ENCODE measurements at regions not wholly inside any gene's neighbourhood (a gene's known extent, or its start where the extent isn't known, plus 50 kb on each side); places are given as distances from the start of the nearest gene placed in this dataset.
A peak's percentile ranks its signal among the peaks of the same experiment; 100 is the strongest.

DNA sequence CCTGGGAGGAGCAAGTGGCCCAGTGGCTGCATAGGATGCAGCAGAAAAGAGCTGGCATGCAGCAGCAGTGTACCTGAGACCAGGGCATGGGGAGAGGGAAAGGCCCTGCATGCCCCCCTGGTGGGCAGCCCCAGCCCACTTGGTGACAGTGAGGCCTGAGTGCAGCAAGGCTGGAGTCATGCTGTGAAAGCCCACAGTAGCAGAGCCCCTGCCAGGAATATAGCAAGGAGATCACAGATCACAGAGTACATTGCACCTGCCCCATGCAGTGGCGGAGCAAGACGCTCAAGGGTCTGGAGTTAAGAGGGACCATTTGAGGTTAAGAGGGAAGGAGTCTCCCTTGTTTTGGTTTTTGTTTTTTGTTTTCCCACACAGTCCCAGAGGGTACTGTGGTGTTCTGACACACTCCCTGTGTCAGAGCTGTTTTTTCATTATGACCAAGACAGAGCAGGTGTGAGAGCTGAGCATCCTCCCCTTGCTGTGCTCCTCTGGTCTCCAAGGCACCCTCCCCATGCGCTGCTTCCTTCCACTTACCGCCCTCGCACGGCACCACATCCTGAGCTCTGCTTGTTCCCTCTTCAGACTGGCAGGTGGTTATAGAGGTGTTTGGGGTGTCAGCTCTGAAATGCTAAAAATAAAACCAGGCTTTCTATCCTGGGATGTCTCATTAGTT is 85.0 kb upstream of the UBL3 start:
- Histone ChIP-seq H2AFZ (ENCODE audit: insufficient read depth, low read depth, low read length, poor library complexity, severe bottlenecking) (peak overlapping the region; percentile 67), H3K27ac (ENCODE audit: low read length in 2 of 2) (peak overlapping the region in 1 of 2 donors; percentile 14), H3K79me2 (ENCODE audit: control insufficient read depth, insufficient read depth, low read length) (no peaks in the 10 kb centered on the region), H3K4me3 (ENCODE audit: control extremely low read depth in 1 of 5, extremely low read depth in 1 of 5, insufficient read depth in 1 of 5, low read depth in 2 of 5, low read length in 4 of 5) (peak overlapping the region in 4 of 5 experiments; percentile 34 to 47 (median 38)), H3K36me3 (replicated peaks in 1 of 2; ENCODE audit: control extremely low read depth in 1 of 2, control insufficient read depth in 1 of 2, extremely low read depth in 1 of 2, insufficient read depth in 2 of 2, low read length in 1 of 2) (no peaks in the 10 kb centered on the region), H3K4me1 (ENCODE audit: control insufficient read depth in 2 of 2, insufficient read depth in 2 of 2, low read length in 2 of 2) (peaks cover 13 to 19% of the 10 kb centered on the region in 2 donors), H3K4me2 (replicated peaks; ENCODE audit: low read depth, low read length, poor library complexity, severe bottlenecking) (peak overlapping the region; percentile 62), H3K9me3 (ENCODE audit: control extremely low read depth in 1 of 3, control insufficient read depth in 2 of 3, insufficient read depth in 1 of 3, low read length in 2 of 3) (no peaks in the 10 kb centered on the region), H3K9ac (ENCODE audit: low read length) (peak overlapping the region; percentile 36), H3K27me3 (replicated peaks in 1 of 4; ENCODE audit: control extremely low read depth in 1 of 4, control insufficient read depth in 3 of 4, insufficient read depth in 4 of 4, low read length in 3 of 4) (no peaks in the 10 kb centered on the region), H4K20me1 (ENCODE audit: control insufficient read depth, insufficient read depth, low read length, poor library complexity, severe bottlenecking) (no peaks in the 10 kb centered on the region)
- ChIA-PET CTCF (interaction anchor here (0.9 to 3.4 kb wide), 6 partner anchors 11 to 226 kb away, joined by 3 to 27 read pairs (median 4); no protein-coding TSS in a partner anchor), POLR2A (no interaction called here)
- Mint-ChIP-seq H3K27me3 (no peaks in the 10 kb centered on the region), H3K4me3 (peak overlapping the region; percentile 79), H3K27ac (peak overlapping the region; percentile 54), H3K9me3 (ENCODE audit: insufficient read depth) (no peaks in the 10 kb centered on the region), H3K4me1 (peaks cover 27% of the 10 kb centered on the region)
- peak; percentile 51 for DNase-seq
- peak; percentile 77 for ATAC-seq (ENCODE audit: low read depth)
- WGBS (ENCODE audit: insufficient coverage) = 17% methylated on average over 2 of the region's 6 CpGs
- intact Hi-C loops (cut with micrococcal nuclease) = no loop called here
- TF ChIP-seq, protein P1, sequence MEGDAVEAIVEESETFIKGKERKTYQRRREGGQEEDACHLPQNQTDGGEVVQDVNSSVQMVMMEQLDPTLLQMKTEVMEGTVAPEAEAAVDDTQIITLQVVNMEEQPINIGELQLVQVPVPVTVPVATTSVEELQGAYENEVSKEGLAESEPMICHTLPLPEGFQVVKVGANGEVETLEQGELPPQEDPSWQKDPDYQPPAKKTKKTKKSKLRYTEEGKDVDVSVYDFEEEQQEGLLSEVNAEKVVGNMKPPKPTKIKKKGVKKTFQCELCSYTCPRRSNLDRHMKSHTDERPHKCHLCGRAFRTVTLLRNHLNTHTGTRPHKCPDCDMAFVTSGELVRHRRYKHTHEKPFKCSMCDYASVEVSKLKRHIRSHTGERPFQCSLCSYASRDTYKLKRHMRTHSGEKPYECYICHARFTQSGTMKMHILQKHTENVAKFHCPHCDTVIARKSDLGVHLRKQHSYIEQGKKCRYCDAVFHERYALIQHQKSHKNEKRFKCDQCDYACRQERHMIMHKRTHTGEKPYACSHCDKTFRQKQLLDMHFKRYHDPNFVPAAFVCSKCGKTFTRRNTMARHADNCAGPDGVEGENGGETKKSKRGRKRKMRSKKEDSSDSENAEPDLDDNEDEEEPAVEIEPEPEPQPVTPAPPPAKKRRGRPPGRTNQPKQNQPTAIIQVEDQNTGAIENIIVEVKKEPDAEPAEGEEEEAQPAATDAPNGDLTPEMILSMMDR (IDR thresholded peaks at IDR 0.05) = no peak
- no peak for TF ChIP-seq EZH2 (IDR thresholded peaks at IDR 0.05; ENCODE audit: borderline replicate concordance, insufficient read depth, low read depth, low read length, poor library complexity, severe bottlenecking)

Data from B cell (primary cell).